Prostate gland (tissue), 2 donors: ENCODE measurements at regions not wholly inside any gene's neighbourhood (a gene's known extent, or its start where the extent isn't known, plus 50 kb on each side); places are given as distances from the start of the nearest gene placed in this dataset.

Source experiments
- DNase-seq: peaks from one replicate; pipeline ENCODE4 v3.0.0-alpha.2; 2019; ENCODE audit warnings: low spot score
- H3K27ac ChIP-seq, 2 donors: fragments of 200-600 bp; sonication (generic); 2 replicates each; pipeline ENCODE4 v1.5.1; 2017 to 2019
- H3K27me3 ChIP-seq: fragments of 200-600 bp; sonication (generic); replicated peaks from 2 replicates; pipeline ENCODE4 v1.5.1; 2019; ENCODE audit not compliant: insufficient read depth
- H3K36me3 ChIP-seq, 2 donors: fragments of 200-600 bp; sonication (generic); 1 replicate in 1 of 2; 2 replicates in 1 of 2; pipeline versions ENCODE4 v1.5.1 to v1.8.1; 2017 to 2019
- H3K4me1 ChIP-seq: fragments of 200-600 bp; sonication (generic); replicated peaks from 2 replicates; pipeline ENCODE4 v1.5.1; 2019
- H3K4me3 ChIP-seq, 2 donors: fragments of 200-600 bp; sonication (generic); 2 replicates each; pipeline ENCODE4 v1.5.1; 2017 to 2019
- H3K9me3 ChIP-seq: fragments of 200-600 bp; sonication (generic); 2 replicates; pipeline ENCODE4 v1.5.1; 2017
- CTCF ChIP-seq, 4 experiments: fragments of 200-600 bp in 2 of 4; fragments of 450-650 bp in 2 of 4; sonication (generic) in 2 of 4; IDR thresholded peaks; 1 replicate in 3 of 4; 2 replicates in 1 of 4; pipeline ENCODE4 v1.5.1; 2016 to 2019; ENCODE audit warnings: antibody characterized with exemption in 4 of 4, mild to moderate bottlenecking in 2 of 4, moderate library complexity in 2 of 4
- POLR2A ChIP-seq: fragments of 450-650 bp; IDR thresholded peaks from one replicate; pipeline ENCODE4 v1.6.1; 2016; ENCODE audit warnings: antibody characterized with exemption, mild to moderate bottlenecking
- POLR2AphosphoS5 ChIP-seq: sonication (generic); formaldehyde crosslinking; IDR thresholded peaks from one replicate; pipeline ENCODE4 v1.6.1; 2017; ENCODE audit warnings: antibody characterized with exemption
- WGBS: methylation state at CpG from one replicate; pipeline ENCODE4 v1.1.5; 2018; 5-methylcytosine and 5-hydroxymethylcytosine counted together
- intact Hi-C: fragments of 100-400 bp; cut with DNase I; formaldehyde crosslinking; loops from one replicate; pipeline ENCODE4 v1.14.2; 2022

- Histone ChIP-seq H3K36me3 (no peaks in the 10 kb centered on the region), H3K4me3 (no peak overlapping the region), H3K27ac (no peak overlapping the region), H3K4me1 (no peaks in the 10 kb centered on the region), H3K9me3 (no peaks in the 10 kb centered on the region), H3K27me3 (no peaks in the 10 kb centered on the region)
- TF ChIP-seq CTCF (IDR thresholded peaks at IDR 0.05), result no peak
- TF ChIP-seq POLR2AphosphoS5, result no peak
- TF ChIP-seq POLR2A, result no peak
- no peak for DNase-seq
- intact Hi-C loops, result no loop called here
- 74% methylated on average over 2 of the region's 2 CpGs for WGBS
Observed at GRCh38 chr4:188887905-188888304, 748.7 kb downstream of the TRIML1 start.

DNA sequence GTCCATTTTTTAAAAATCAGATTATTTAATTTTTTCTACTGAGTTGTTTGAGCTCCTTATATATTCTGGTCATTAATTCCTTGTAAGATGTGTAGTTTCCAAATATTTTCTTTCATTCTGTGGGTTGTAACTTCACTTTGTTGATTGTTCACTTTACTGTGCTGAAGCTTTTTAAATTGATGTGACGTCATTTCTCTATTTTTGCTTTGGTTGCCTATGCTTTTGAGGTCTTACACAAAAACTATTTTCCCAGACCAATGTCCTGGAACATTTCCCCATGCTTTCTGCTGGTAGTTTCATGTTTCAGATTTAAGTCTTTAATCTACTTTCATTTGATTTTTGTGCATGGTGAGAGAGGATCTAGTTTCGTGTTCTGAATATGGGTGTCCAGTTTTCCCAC, 753.6 kb downstream of the TRIML1 start:
- DNase-seq, result no peak
- 69% methylated on average over 2 of the region's 2 CpGs for WGBS
- Histone ChIP-seq H3K4me3 (no peak overlapping the region), H3K36me3 (no peaks in the 10 kb centered on the region), H3K27ac (no peak overlapping the region), H3K27me3 (no peaks in the 10 kb centered on the region), H3K4me1 (no peaks in the 10 kb centered on the region), H3K9me3 (no peaks in the 10 kb centered on the region)
- intact Hi-C loops, result no loop called here
- no peak for TF ChIP-seq POLR2AphosphoS5
- TF ChIP-seq CTCF (IDR thresholded peaks at IDR 0.05), result no peak
- TF ChIP-seq POLR2A, result no peak

DNA sequence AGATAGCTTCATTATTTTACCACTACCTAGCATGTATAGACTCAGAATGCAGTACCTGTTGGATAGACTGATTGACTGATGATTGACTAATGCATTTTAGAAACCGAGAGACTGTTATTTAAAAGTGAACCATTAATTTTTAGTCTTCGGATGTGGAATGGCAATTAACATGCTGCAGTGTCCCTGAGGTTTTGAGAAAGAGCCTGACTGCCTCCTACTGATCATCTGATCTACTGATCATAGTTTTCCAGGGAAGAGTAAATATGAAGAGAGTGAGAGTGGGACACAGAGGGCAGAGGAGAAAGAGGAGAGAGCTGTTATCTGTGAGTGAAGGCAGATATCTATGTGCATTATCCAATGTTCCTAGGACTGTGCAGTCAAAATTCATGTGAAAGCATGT, 764.7 kb downstream of the TRIML1 start:
- no peak overlapping the region for H3K4me3 ChIP-seq
- H3K9me3 ChIP-seq, result no peaks in the 10 kb centered on the region
- no peak overlapping the region for H3K27ac ChIP-seq
- intact Hi-C loops, result no loop called here
- H3K4me1 ChIP-seq, result no peaks in the 10 kb centered on the region
- TF ChIP-seq POLR2A (no peak), CTCF (IDR thresholded peaks at IDR 0.05) (no peak), POLR2AphosphoS5 (no peak)
- no peaks in the 10 kb centered on the region for H3K36me3 ChIP-seq
- DNase-seq, result no peak
- 64% methylated on average over 2 of the region's 2 CpGs for WGBS
- no peaks in the 10 kb centered on the region for H3K27me3 ChIP-seq

DNA sequence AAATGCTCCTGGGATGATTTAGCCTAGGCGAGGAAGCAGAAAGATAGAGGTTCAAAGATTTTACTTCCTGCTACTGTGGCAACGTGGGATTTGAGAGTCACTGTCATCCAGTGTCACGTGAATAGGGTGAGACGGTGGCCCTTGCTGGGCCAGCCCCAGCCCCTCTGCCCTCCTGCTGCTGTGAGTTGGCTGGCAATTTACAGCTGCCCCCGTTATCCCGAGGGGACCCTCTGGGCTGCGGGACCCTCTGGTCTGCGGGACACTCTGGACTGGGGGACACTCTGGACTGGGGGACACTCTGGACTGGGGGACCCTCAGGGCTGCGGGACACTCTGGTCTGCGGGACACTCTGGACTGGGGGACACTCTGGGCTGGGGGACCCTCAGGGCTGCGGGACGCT, 765.4 kb downstream of the TRIML1 start:
- Histone ChIP-seq H3K27me3 (no peaks in the 10 kb centered on the region), H3K36me3 (no peaks in the 10 kb centered on the region), H3K4me1 (no peaks in the 10 kb centered on the region), H3K27ac (no peak overlapping the region), H3K9me3 (no peaks in the 10 kb centered on the region), H3K4me3 (no peak overlapping the region)
- TF ChIP-seq POLR2A (no peak), CTCF (IDR thresholded peaks at IDR 0.05) (no peak), POLR2AphosphoS5 (no peak)
- intact Hi-C loops, result no loop called here
- WGBS, result 96% methylated on average over 7 of the region's 12 CpGs
- DNase-seq, result no peak

DNA sequence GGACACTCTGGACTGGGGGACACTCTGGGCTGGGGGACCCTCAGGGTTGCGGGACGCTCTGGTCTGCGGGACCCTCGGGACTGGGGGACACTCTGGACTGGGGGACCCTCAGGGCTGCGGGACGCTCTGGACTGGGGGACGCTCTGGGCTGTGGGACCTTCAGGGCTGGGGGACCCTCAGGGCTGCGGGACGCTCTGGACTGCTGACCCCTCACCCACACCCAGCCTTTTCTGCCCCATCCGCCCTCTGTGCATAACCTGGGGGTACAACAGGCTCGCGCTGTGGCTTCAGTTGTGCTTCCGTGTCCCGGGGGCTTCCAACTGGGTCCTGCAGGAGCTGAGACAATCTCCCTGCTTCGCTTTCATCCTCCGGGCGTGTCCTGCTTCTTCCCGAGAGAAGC, 766.0 kb downstream of the TRIML1 start:
- intact Hi-C loops, result no loop called here
- no peak for TF ChIP-seq POLR2AphosphoS5
- TF ChIP-seq POLR2A, result no peak
- no peak for TF ChIP-seq CTCF (IDR thresholded peaks at IDR 0.05)
- WGBS, result 88% methylated on average over 10 of the region's 18 CpGs
- Histone ChIP-seq H3K4me1 (no peaks in the 10 kb centered on the region), H3K27me3 (no peaks in the 10 kb centered on the region), H3K36me3 (no peaks in the 10 kb centered on the region), H3K27ac (no peak overlapping the region), H3K9me3 (no peaks in the 10 kb centered on the region), H3K4me3 (no peak overlapping the region)
- DNase-seq, result no peak
